GM23248 (cell line): ENCODE measurements at regions not wholly inside any gene's neighbourhood (a gene's known extent, or its start where the extent isn't known, plus 50 kb on each side); places are given as distances from the start of the nearest gene placed in this dataset.

ENCODE experiments used
- EZH2 ChIP-seq: fragments of 200-600 bp; sonication (generic); IDR thresholded peaks from 2 replicates; pipeline ENCODE4 v1.6.1; 2018; ENCODE audit warnings: antibody characterized with exemption, mild to moderate bottlenecking; ENCODE audit not compliant: insufficient read depth, poor library complexity, severe bottlenecking
- EZH2phosphoT487 ChIP-seq: fragments of 200-600 bp; sonication (generic); IDR thresholded peaks from 2 replicates; pipeline ENCODE4 v1.6.1; 2018; ENCODE audit warnings: antibody characterized with exemption, moderate library complexity, mild to moderate bottlenecking, low read depth; ENCODE audit not compliant: insufficient read depth

GRCh38 chr12:25616286-25616685, 63.2 kb upstream of the LMNTD1 start:
- TF ChIP-seq EZH2phosphoT487 = no peak
- no peak for TF ChIP-seq EZH2
